ENCODE measurements at regions not wholly inside any gene's neighbourhood (a gene's known extent, or its start where the extent isn't known, plus 50 kb on each side); places are given as distances from the start of the nearest gene placed in this dataset.

DNA sequence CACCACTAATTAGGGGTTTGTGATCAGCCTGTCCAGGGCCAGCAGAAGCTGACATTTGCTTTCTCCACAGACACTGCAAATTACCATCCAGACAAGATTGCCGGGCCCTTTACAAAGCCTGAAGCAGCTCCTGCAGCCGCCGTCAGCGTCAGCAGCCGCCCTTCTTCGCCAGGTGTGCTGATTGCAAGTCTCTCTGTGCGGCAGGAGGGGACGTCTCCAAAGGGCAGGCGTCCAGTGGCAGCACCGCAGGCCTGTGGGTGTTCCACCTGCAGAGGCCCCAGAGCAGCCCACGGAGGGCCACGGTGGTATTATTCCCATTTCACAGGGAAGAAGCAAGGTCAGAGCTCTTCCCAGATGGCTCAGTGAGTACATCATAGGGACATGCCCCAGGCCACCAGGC lies 108.0 kb upstream of the PPP1R26 start:
- TF ChIP-seq, protein P1, sequence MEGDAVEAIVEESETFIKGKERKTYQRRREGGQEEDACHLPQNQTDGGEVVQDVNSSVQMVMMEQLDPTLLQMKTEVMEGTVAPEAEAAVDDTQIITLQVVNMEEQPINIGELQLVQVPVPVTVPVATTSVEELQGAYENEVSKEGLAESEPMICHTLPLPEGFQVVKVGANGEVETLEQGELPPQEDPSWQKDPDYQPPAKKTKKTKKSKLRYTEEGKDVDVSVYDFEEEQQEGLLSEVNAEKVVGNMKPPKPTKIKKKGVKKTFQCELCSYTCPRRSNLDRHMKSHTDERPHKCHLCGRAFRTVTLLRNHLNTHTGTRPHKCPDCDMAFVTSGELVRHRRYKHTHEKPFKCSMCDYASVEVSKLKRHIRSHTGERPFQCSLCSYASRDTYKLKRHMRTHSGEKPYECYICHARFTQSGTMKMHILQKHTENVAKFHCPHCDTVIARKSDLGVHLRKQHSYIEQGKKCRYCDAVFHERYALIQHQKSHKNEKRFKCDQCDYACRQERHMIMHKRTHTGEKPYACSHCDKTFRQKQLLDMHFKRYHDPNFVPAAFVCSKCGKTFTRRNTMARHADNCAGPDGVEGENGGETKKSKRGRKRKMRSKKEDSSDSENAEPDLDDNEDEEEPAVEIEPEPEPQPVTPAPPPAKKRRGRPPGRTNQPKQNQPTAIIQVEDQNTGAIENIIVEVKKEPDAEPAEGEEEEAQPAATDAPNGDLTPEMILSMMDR (IDR thresholded peaks at IDR 0.05), result no peak
- TF ChIP-seq POLR2AphosphoS5 (IDR thresholded peaks at IDR 0.05; ENCODE audit: low read depth, low read length) (no peak), TCF7L2 (IDR thresholded peaks at IDR 0.05; ENCODE audit: low read depth, low read length) (no peak), SIN3A (IDR thresholded peaks at IDR 0.05; ENCODE audit: borderline replicate concordance, insufficient read depth, low read depth, low read length) (no peak)
- TF ChIP-seq, protein P2, sequence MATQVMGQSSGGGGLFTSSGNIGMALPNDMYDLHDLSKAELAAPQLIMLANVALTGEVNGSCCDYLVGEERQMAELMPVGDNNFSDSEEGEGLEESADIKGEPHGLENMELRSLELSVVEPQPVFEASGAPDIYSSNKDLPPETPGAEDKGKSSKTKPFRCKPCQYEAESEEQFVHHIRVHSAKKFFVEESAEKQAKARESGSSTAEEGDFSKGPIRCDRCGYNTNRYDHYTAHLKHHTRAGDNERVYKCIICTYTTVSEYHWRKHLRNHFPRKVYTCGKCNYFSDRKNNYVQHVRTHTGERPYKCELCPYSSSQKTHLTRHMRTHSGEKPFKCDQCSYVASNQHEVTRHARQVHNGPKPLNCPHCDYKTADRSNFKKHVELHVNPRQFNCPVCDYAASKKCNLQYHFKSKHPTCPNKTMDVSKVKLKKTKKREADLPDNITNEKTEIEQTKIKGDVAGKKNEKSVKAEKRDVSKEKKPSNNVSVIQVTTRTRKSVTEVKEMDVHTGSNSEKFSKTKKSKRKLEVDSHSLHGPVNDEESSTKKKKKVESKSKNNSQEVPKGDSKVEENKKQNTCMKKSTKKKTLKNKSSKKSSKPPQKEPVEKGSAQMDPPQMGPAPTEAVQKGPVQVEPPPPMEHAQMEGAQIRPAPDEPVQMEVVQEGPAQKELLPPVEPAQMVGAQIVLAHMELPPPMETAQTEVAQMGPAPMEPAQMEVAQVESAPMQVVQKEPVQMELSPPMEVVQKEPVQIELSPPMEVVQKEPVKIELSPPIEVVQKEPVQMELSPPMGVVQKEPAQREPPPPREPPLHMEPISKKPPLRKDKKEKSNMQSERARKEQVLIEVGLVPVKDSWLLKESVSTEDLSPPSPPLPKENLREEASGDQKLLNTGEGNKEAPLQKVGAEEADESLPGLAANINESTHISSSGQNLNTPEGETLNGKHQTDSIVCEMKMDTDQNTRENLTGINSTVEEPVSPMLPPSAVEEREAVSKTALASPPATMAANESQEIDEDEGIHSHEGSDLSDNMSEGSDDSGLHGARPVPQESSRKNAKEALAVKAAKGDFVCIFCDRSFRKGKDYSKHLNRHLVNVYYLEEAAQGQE (IDR thresholded peaks at IDR 0.05; ENCODE audit: insufficient read depth in 1 of 2, low read depth in 2 of 2, low read length in 1 of 2), result no peak
